ENCODE measurements at regions not wholly inside any gene's neighbourhood (a gene's known extent, or its start where the extent isn't known, plus 50 kb on each side); places are given as distances from the start of the nearest gene placed in this dataset.
A peak's percentile ranks its signal among the peaks of the same experiment; 100 is the strongest.
"Not testable (repeated sequence)": the region's sequence is repeated elsewhere in the genome, so short reads cannot be mapped to it uniquely, and the experiment has no call there.

- DNase-seq: not testable (repeated sequence)
Observed at GRCh38 chr14:105742904-105743701, 216.7 kb downstream of the TMEM121 start.

GRCh38 chr14:105744213-105744787 is 217.9 kb downstream of the TMEM121 start:
- DNase-seq: peak; percentile 15

GRCh38 chr14:105745433-105746123 is 219.2 kb downstream of the TMEM121 start:
- no peak for DNase-seq

- DNase-seq: no peak
Observed at GRCh38 chr14:105746124-105746514, 219.7 kb downstream of the TMEM121 start.

GRCh38 chr14:105746800-105747502 is 220.6 kb downstream of the TMEM121 start:
- not testable (repeated sequence) for DNase-seq

GRCh38 chr14:105747503-105748203 is 221.3 kb downstream of the TMEM121 start:
- not testable (repeated sequence) for DNase-seq

- peak; percentile 96 for DNase-seq
Observed at GRCh38 chr14:105748204-105748578, 221.8 kb downstream of the TMEM121 start.

- not testable (repeated sequence) for DNase-seq
Observed at GRCh38 chr14:105748710-105749109, 222.3 kb downstream of the TMEM121 start.

- not testable (repeated sequence) for DNase-seq
Observed at GRCh38 chr14:105749870-105750541, 223.6 kb downstream of the TMEM121 start.

- DNase-seq: not testable (repeated sequence)
Observed at GRCh38 chr14:105751291-105751751, 224.9 kb downstream of the TMEM121 start.

- not testable (repeated sequence) for DNase-seq
Observed at GRCh38 chr14:105752420-105752819, 226.0 kb downstream of the TMEM121 start.

GRCh38 chr14:105760691-105761344 is 234.4 kb downstream of the TMEM121 start:
- no peak for DNase-seq

- not testable (repeated sequence) for DNase-seq
Observed at GRCh38 chr14:105761345-105761740, 235.0 kb downstream of the TMEM121 start.

GRCh38 chr14:105761842-105762241 is 235.5 kb downstream of the TMEM121 start:
- no peak for DNase-seq

- not testable (repeated sequence) for DNase-seq
Observed at GRCh38 chr14:105762262-105762661, 235.9 kb downstream of the TMEM121 start.

- DNase-seq: not testable (repeated sequence)
Observed at GRCh38 chr14:105764254-105764901, 238.0 kb downstream of the TMEM121 start.

GRCh38 chr14:105765072-105765825 is 238.9 kb downstream of the TMEM121 start:
- DNase-seq: not testable (repeated sequence)

- DNase-seq: no peak
Observed at GRCh38 chr14:105765893-105766614, 239.7 kb downstream of the TMEM121 start.

GRCh38 chr14:105767315-105767714 is 240.9 kb downstream of the TMEM121 start:
- no peak for DNase-seq
